HUDEP-2 (cell line): ENCODE measurements at regions not wholly inside any gene's neighbourhood (a gene's known extent, or its start where the extent isn't known, plus 50 kb on each side); places are given as distances from the start of the nearest gene placed in this dataset.

Experiments used
- DNase-seq, 76 experiments: peaks; one replicate each; lab custom pipeline; 2025; ENCODE audit not compliant: unreplicated experiment in 76 of 76; lab: John Stamatoyannopoulos, UW

- DNase-seq, result no peak
Observed at GRCh38 chr2:220963076-220963475, 609.0 kb downstream of the EPHA4 start.

GRCh38 chr2:220963930-220964329, 608.2 kb downstream of the EPHA4 start:
- DNase-seq, result no peak

GRCh38 chr2:220966636-220967035, 605.5 kb downstream of the EPHA4 start:
- DNase-seq, result no peak

GRCh38 chr2:220969348-220969747, 602.8 kb downstream of the EPHA4 start:
- no peak for DNase-seq

- no peak for DNase-seq
Observed at GRCh38 chr2:220980966-220981675, 591.0 kb downstream of the EPHA4 start.

- no peak for DNase-seq
Observed at GRCh38 chr2:220981926-220982325, 590.2 kb downstream of the EPHA4 start.

- no peak for DNase-seq
Observed at GRCh38 chr2:220985561-220985960, 586.5 kb downstream of the EPHA4 start.

- no peak for DNase-seq
Observed at GRCh38 chr2:220987839-220988238, 584.3 kb downstream of the EPHA4 start.

- no peak for DNase-seq
Observed at GRCh38 chr2:220991972-220992371, 580.1 kb downstream of the EPHA4 start.

- DNase-seq, result no peak
Observed at GRCh38 chr2:220994846-220995245, 577.3 kb downstream of the EPHA4 start.

- DNase-seq, result no peak
Observed at GRCh38 chr2:220995581-220995980, 576.5 kb downstream of the EPHA4 start.

GRCh38 chr2:220998156-220998555, 573.9 kb downstream of the EPHA4 start:
- no peak for DNase-seq

- no peak for DNase-seq
Observed at GRCh38 chr2:220999356-220999755, 572.7 kb downstream of the EPHA4 start.

- DNase-seq, result no peak
Observed at GRCh38 chr2:221001381-221001801, 570.7 kb downstream of the EPHA4 start.

- DNase-seq, result no peak
Observed at GRCh38 chr2:221002101-221002685, 569.9 kb downstream of the EPHA4 start.

- DNase-seq, result no peak
Observed at GRCh38 chr2:221005338-221005737, 566.8 kb downstream of the EPHA4 start.

- DNase-seq, result no peak
Observed at GRCh38 chr2:221006084-221006483, 566.0 kb downstream of the EPHA4 start.

- DNase-seq, result no peak
Observed at GRCh38 chr2:221016551-221016950, 555.6 kb downstream of the EPHA4 start.

- no peak for DNase-seq
Observed at GRCh38 chr2:221018262-221018661, 553.8 kb downstream of the EPHA4 start.

- DNase-seq, result no peak
Observed at GRCh38 chr2:221019668-221020067, 552.4 kb downstream of the EPHA4 start.

- no peak for DNase-seq
Observed at GRCh38 chr2:221022554-221022953, 549.5 kb downstream of the EPHA4 start.

- no peak for DNase-seq
Observed at GRCh38 chr2:221025398-221025797, 546.7 kb downstream of the EPHA4 start.
